Gastroesophageal sphincter (tissue), 4 donors: ENCODE measurements at regions not wholly inside any gene's neighbourhood (a gene's known extent, or its start where the extent isn't known, plus 50 kb on each side); places are given as distances from the start of the nearest gene placed in this dataset.

Source experiments
- ATAC-seq: fragments of 150-250 bp; one replicate; pipeline ENCODE4 v1.9.1; 2016; ENCODE audit warnings: mild to moderate bottlenecking, moderate library complexity
- H3K27ac ChIP-seq, 4 donors: fragments of 200-600 bp; sonication (generic) in 3 of 4; 1 replicate in 3 of 4; 2 replicates in 1 of 4; pipeline ENCODE4 v1.5.1; 2016 to 2019
- H3K27me3 ChIP-seq: fragments of 200-600 bp; sonication (generic); one replicate; pipeline ENCODE4 v1.5.1; 2019
- H3K36me3 ChIP-seq, 2 donors: fragments of 200-600 bp; sonication (generic); one replicate each; pipeline ENCODE4 v1.5.1; 2019; ENCODE audit warnings: control low read depth in 1 of 2
- H3K4me1 ChIP-seq, 3 donors: fragments of 200-600 bp; sonication (generic); 1 replicate in 2 of 3; 2 replicates in 1 of 3; pipeline ENCODE4 v1.5.1; 2016 to 2019; ENCODE audit warnings: control low read depth in 2 of 3
- H3K4me3 ChIP-seq, 2 donors: fragments of 200-600 bp; sonication (generic); one replicate each; pipeline ENCODE4 v1.5.1; 2019; ENCODE audit warnings: mild to moderate bottlenecking in 1 of 2, moderate library complexity in 1 of 2
- H3K9me3 ChIP-seq, 3 donors: fragments of 200-600 bp; sonication (generic); one replicate each; pipeline ENCODE4 v1.5.1; 2017 to 2019; ENCODE audit warnings: control low read depth in 2 of 3
- CTCF ChIP-seq, 4 experiments: fragments of 200-600 bp in 2 of 4; fragments of 450-650 bp in 2 of 4; sonication (generic) in 1 of 4; IDR thresholded peaks; one replicate each; pipeline ENCODE4 v1.5.1; 2017 to 2019; ENCODE audit warnings: antibody characterized with exemption in 4 of 4, mild to moderate bottlenecking in 2 of 4, moderate library complexity in 2 of 4
- EP300 ChIP-seq: sonication (generic); formaldehyde crosslinking; IDR thresholded peaks from one replicate; pipeline ENCODE4 v1.6.1; 2017; ENCODE audit warnings: antibody characterized with exemption, mild to moderate bottlenecking
- POLR2A ChIP-seq, 2 donors: fragments of 450-650 bp; IDR thresholded peaks; one replicate each; pipeline ENCODE4 v1.6.1; 2017; ENCODE audit warnings: antibody characterized with exemption in 2 of 2, mild to moderate bottlenecking in 2 of 2, moderate library complexity in 1 of 2
- POLR2AphosphoS5 ChIP-seq: sonication (generic); formaldehyde crosslinking; IDR thresholded peaks from one replicate; pipeline ENCODE4 v1.6.1; 2017; ENCODE audit warnings: antibody characterized with exemption
- WGBS, 2 donors: methylation state at CpG; one replicate each; pipeline ENCODE4 v1.1.5; 2018; ENCODE audit warnings: low coverage in 1 of 2; 5-methylcytosine and 5-hydroxymethylcytosine counted together

- WGBS, 2 donors, result 62% methylated on average over 3 of the region's 7 CpGs; no CpG with 5 or more reads in 1 of the 2 donors
- Histone ChIP-seq H3K36me3 (no peaks in the 10 kb centered on the region), H3K27me3 (peaks cover 18% of the 10 kb centered on the region), H3K9me3 (peaks cover 0 to 9% (median 0%) of the 10 kb centered on the region in 3 donors), H3K4me3 (no peak overlapping the region), H3K4me1 (no peaks in the 10 kb centered on the region), H3K27ac (no peak overlapping the region)
- ATAC-seq, result no peak
- TF ChIP-seq POLR2A (IDR thresholded peaks at IDR 0.05), result no peak
- no peak for TF ChIP-seq POLR2AphosphoS5
- TF ChIP-seq CTCF (IDR thresholded peaks at IDR 0.05), result no peak
- TF ChIP-seq EP300, result no peak
Measured at GRCh38 chr14:105897725-105898113, 371.3 kb downstream of the TMEM121 start.

GRCh38 chr14:105898482-105899010 lies 372.2 kb downstream of the TMEM121 start:
- H3K36me3 ChIP-seq, result no peaks in the 10 kb centered on the region
- ATAC-seq, result no peak
- WGBS, 2 donors, result 80 to 100% methylated on average over 1 of the region's 11 CpGs
- peaks cover 18% of the 10 kb centered on the region for H3K27me3 ChIP-seq
- no peak for TF ChIP-seq POLR2A (IDR thresholded peaks at IDR 0.05)
- TF ChIP-seq CTCF (IDR thresholded peaks at IDR 0.05), result no peak
- TF ChIP-seq POLR2AphosphoS5, result no peak
- TF ChIP-seq EP300, result no peak
- peaks cover 0 to 9% (median 0%) of the 10 kb centered on the region in 3 donors for H3K9me3 ChIP-seq
- no peaks in the 10 kb centered on the region for H3K4me1 ChIP-seq
- H3K4me3 ChIP-seq, result no peak overlapping the region
- H3K27ac ChIP-seq, result no peak overlapping the region

- Histone ChIP-seq H3K9me3 (peaks cover 0 to 9% (median 0%) of the 10 kb centered on the region in 3 donors), H3K4me1 (no peaks in the 10 kb centered on the region), H3K27me3 (peaks cover 18% of the 10 kb centered on the region), H3K4me3 (no peak overlapping the region), H3K36me3 (no peaks in the 10 kb centered on the region), H3K27ac (no peak overlapping the region)
- TF ChIP-seq CTCF (IDR thresholded peaks at IDR 0.05) (no peak), EP300 (no peak), POLR2AphosphoS5 (no peak), POLR2A (IDR thresholded peaks at IDR 0.05) (no peak)
- ATAC-seq, result no peak
- WGBS, 2 donors, result 60 to 61% methylated on average over 2 to 4 of the region's 9 CpGs
Measured at GRCh38 chr14:105899071-105899641, 372.8 kb downstream of the TMEM121 start.

GRCh38 chr14:105899657-105900397 lies 373.4 kb downstream of the TMEM121 start:
- Histone ChIP-seq H3K4me1 (no peaks in the 10 kb centered on the region), H3K27ac (no peak overlapping the region), H3K27me3 (peaks cover 18% of the 10 kb centered on the region), H3K9me3 (peaks cover 0 to 9% (median 0%) of the 10 kb centered on the region in 3 donors), H3K36me3 (no peaks in the 10 kb centered on the region), H3K4me3 (no peak overlapping the region)
- TF ChIP-seq POLR2A (IDR thresholded peaks at IDR 0.05) (no peak), POLR2AphosphoS5 (no peak), CTCF (IDR thresholded peaks at IDR 0.05) (no peak), EP300 (no peak)
- ATAC-seq, result no peak
- WGBS, 2 donors, result no CpG with 5 or more reads among the region's 11 CpGs
